Epidermal melanocyte (primary cell): ENCODE measurements at regions not wholly inside any gene's neighbourhood (a gene's known extent, or its start where the extent isn't known, plus 50 kb on each side); places are given as distances from the start of the nearest gene placed in this dataset.
"Not testable (repeated sequence)": the region's sequence is repeated elsewhere in the genome, so short reads cannot be mapped to it uniquely, and the experiment has no call there.

Source experiments
- DNase-seq: peaks from one replicate; pipeline ENCODE4 v3.0.0; 2011; ENCODE audit warnings: low spot score; ENCODE audit not compliant: insufficient read length

DNA sequence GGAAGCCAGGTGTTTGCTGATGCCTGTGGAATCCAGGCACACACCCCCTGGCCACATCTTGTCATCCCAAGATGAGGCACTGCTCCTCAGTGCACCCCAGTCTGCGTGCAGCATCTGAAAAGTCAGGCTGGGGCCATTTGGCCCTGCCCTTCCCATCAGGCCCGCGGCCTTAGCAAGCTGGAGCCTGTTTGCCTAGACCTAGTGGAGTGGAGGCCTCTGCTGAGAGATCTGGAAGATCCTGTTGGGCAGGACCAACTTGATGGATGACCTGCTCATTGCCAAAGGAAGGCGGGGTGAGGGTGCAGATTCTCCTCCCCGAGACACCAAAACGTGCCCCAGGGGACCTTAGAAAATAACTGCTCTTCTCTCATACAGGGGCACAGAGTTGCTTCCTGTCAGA, 220.2 kb downstream of the SHQ1 start:
- DNase-seq, result no peak

GRCh38 chr3:72627271-72627670, 221.0 kb downstream of the SHQ1 start:
- no peak for DNase-seq

- no peak for DNase-seq
These were observed 222.5 kb downstream of the SHQ1 start for GRCh38 chr3:72625602-72626337.

- no peak for DNase-seq
These were observed 223.6 kb downstream of the SHQ1 start for GRCh38 chr3:72624656-72625055.

- DNase-seq, result no peak
These were observed 229.5 kb downstream of the SHQ1 start for GRCh38 chr3:72618739-72619138.

GRCh38 chr3:72617424-72618024, 230.7 kb downstream of the SHQ1 start:
- DNase-seq, result no peak

- no peak for DNase-seq
These were observed 232.5 kb downstream of the SHQ1 start for GRCh38 chr3:72615776-72616175.

DNA sequence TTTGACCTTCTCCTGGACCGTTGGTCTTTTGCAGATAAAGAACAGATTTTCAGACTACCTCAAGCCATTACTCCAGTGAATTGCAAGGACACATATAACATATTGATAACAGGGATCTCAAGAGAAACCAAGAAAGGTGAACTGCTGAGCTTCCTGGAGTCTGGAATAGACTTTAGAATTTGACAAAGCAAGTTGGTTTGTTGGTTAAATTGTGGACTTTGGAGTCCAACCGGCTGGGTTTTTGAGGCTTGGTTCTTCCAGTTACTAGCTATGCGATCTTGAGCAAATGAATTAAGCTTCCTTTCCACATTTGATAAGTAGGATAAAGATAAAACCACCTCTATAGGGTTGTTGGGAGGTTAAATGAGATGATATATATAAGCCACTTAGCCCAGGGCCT, 233.1 kb downstream of the SHQ1 start:
- no peak for DNase-seq

DNA sequence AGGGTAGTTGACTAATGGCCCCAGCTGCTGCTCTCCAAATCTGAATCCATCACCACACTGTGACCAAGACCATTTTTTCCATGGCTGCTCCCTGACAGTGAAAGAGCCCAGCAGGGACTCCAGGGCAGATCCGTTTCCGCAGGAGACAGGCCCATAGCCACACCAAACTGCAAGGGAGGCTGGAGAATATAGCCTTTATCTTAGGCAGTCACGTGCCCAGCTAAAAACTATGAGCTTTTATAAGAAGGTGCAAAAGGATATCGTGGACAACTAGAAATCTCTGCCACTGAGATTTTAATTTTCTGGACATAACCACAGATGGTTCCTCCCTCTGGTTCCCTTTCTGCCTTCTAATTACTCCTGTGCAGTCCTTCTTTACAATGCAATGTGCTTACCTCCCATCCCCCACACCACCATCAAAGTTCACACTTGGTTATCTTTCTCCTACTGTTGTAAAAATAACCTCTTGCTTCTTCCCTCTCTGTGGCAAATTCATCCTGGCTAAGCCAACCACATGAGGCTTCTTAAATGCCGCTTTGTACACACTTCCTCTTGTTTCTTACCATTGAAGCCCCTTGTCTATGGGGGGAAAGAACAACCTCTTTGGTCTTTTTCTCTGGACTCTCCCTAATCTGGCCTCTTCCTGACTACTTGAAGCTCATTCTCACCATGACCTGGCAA, 233.7 kb downstream of the SHQ1 start:
- DNase-seq, result no peak

DNA sequence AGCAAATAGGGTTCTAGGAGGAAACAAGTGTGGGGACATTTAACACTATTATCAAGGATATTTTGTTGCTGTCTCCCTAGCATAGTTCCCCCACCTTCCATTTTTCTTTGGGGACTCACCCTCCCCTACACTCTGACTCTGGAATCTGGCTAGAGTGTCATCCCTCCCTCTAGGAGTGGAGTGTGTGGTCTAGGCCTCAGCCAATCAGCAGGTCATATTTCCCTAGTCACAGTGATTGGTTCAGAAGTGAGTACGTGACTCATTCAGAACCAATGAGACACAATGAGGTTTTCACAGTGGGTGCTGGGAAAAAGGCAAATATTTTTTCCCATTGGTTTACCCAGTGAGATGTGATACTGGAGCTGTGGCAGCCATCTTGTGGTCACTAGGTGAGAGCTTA, 234.4 kb downstream of the SHQ1 start:
- no peak for DNase-seq

DNA sequence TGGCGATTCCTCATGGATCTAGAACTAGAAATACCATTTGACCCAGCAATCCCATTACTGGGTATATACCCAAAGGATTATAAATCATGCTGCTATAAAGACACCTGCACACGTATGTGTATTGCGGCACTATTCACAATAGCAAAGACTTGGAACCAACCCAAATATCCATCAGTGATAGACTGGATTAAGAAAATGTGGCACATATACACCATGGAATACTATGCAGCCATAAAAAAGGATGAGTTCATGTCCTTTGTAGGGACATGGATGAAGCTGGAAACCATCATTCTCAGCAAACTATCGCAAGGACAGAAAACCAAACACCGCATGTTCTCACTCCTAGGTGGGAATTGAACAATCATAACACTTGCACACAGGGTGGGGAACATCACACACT, 239.1 kb downstream of the SHQ1 start:
- not testable (repeated sequence) for DNase-seq

DNA sequence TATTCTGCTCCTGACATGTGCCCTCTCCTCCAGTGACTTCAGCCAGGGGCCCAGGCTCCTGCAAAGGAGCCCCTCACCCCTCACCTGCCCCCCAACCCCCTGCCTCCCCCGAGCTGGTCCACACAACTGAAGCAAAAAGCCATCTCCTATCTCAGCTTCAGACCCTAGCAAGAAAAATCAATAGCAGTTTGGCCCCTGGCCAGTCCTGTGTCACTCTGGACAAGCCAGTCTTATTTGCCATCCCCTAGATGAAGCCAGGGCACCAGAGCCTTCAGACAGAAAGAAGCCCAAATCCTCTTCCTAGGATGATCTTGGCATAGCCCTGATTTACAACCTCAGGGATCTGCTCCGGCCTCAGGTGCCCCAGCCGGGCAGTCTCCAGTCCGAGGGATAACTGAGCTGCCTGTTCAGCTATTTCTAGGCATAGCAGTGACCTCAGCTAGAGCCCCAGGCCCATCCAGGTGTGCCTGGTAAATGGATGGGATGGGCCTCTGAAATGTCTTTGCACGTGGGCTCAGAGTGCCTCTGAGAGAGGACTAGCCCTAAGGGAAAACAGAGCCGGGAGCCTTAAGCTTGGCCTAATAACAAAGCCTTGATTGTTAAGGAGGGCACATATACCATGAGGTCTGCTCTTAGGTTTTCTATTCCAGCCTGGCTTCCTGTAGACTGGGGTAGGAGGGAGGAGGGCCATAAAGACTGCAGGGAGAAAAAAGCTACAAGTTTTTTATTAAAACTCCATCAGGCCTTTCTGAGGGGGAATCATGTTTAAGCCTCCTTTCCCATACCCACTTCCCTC, 242.0 kb downstream of the SHQ1 start:
- no peak for DNase-seq

GRCh38 chr3:72604328-72604727, 243.9 kb downstream of the SHQ1 start:
- DNase-seq, result no peak

GRCh38 chr3:72601983-72602750, 246.1 kb downstream of the SHQ1 start:
- DNase-seq, result no peak

- DNase-seq, result no peak
These were observed 247.2 kb downstream of the SHQ1 start for GRCh38 chr3:72601060-72601459.

- no peak for DNase-seq
These were observed 250.5 kb downstream of the SHQ1 start for GRCh38 chr3:72597756-72598195.

DNA sequence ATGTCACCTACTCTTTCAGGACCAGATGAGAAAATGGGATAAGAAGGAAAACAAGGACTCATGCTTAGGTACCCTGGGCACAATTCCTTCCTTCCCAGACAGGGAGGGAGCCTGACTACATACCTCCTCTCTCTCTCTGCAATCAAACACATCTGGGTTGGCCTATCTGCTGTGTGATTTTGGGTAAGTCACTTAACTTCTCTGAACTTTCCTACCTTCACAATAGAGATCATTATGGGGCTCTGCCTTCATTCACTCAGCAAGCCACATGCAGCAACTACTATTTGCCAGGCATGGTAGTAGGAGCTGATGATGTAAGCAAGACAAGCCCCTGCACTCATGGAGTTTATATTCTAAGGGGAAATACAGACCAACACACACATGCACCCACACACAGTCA, 251.2 kb downstream of the SHQ1 start:
- no peak for DNase-seq

DNA sequence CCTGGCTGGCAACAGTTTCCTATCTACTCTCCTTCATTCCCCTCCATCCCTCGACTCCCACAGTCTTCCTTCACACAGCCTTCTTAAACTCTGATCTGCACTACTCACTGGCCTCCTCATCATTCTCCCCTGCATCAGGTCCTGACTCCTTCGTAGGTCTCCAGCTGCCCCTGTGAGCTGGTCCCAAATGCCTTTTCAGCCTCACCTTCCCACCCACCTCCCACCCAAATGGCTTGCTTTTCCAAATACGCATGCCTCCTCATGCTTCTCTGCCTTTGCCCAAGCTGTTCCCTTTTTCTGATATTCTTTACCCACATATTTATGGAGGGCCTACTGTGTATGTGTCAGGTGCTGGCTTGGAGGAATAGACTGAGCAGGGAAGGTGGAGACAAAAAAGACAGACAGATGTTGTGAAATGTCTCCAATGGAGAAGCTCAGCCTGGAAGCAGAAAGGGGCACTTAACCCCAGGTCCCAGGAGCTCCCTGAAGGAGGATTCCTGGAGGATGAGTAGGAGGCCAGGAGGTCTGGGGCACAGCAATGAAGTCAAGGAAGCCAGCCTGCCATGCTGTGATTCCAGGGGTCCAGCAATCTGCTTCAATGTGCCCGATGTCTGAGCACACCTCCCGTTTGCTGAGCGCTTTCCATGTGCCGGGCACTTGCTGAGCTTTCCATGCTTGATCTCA, 252.2 kb downstream of the SHQ1 start:
- no peak for DNase-seq

DNA sequence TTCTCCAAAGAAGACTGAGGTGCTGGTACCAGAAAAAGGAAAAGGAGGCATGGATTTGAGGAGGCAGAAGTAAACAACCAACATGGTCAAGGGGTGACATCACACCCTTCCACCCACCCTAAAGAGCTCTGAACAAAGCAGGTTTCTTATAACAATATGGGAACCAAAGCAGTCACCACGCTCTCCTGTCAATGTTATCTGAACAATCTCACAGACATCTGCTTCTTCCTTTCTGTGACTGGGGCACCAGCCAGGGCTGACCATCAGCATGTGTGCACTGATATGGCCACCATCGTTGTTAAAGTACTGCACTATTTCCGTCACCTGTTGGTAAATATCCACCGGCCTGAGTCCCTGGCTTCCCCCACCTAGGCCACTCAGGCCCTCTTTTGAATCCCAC, 252.9 kb downstream of the SHQ1 start:
- no peak for DNase-seq

DNA sequence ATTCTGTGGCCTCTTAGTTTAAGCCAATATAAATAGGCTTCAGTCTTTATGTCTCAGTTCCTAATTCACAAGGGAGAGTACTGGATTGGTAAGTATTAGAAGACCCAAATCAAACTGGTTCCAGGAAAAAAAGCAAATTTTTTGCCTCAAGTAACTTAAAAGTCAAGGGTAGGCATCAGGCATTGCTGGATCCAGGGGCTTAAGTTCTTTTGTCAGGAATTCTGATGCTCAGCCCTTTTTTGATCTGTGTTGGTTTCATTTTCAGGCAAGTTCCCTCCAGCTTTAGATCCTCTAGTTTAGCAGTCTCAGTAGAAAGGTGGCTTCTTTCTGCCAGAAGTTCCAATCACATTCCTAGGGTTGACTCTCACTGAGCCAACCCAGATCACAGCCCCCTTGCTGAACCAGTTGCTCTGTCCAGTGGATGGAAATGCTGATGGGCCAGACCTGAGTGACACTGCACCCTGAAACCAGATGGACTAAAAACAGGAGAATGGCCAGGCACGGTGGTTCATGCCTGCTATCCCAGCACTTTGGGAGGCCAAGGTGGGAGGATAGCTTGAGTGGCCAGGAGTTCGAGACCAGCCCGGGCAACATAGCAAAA, 253.5 kb downstream of the SHQ1 start:
- no peak for DNase-seq
